PC-9 (cell line): ENCODE measurements at regions not wholly inside any gene's neighbourhood (a gene's known extent, or its start where the extent isn't known, plus 50 kb on each side); places are given as distances from the start of the nearest gene placed in this dataset.

ENCODE experiments used
- EZH2 ChIP-seq: fragments of 200-600 bp; sonication (generic); IDR thresholded peaks from 2 replicates; pipeline ENCODE4 v1.8.0; 2017; ENCODE audit warnings: antibody characterized with exemption, low read depth
- TF ChIP-seq, protein P1 (sequence below): fragments of 200-600 bp; sonication (generic); conservative IDR thresholded peaks from 2 replicates; pipeline ENCODE4 v1.6.1; 2017; ENCODE audit warnings: mixed run types, antibody characterized with exemption, mild to moderate bottlenecking, moderate library complexity

DNA sequence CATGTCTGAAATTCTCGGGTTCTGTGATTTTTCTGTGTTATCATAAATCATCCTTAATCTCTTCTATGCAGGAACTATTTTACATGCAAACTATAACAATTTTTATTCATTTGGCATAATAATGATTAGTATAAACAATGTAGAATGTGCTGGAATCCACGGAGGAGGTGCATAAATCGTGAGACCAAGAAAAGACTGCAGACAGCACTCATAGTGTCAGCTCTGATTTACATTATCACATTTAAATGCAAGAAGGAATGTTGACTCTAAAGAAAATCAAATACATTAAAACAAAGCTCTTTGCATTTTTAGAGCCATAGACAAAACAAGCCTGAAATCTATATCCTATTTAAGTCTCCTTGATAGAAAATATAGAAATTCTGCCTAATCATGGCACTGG is 501.7 kb upstream of the STXBP6 start:
- TF ChIP-seq, protein P1, sequence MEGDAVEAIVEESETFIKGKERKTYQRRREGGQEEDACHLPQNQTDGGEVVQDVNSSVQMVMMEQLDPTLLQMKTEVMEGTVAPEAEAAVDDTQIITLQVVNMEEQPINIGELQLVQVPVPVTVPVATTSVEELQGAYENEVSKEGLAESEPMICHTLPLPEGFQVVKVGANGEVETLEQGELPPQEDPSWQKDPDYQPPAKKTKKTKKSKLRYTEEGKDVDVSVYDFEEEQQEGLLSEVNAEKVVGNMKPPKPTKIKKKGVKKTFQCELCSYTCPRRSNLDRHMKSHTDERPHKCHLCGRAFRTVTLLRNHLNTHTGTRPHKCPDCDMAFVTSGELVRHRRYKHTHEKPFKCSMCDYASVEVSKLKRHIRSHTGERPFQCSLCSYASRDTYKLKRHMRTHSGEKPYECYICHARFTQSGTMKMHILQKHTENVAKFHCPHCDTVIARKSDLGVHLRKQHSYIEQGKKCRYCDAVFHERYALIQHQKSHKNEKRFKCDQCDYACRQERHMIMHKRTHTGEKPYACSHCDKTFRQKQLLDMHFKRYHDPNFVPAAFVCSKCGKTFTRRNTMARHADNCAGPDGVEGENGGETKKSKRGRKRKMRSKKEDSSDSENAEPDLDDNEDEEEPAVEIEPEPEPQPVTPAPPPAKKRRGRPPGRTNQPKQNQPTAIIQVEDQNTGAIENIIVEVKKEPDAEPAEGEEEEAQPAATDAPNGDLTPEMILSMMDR, result no peak
- TF ChIP-seq EZH2, result no peak
